PC-9 (cell line): ENCODE measurements at regions not wholly inside any gene's neighbourhood (a gene's known extent, or its start where the extent isn't known, plus 50 kb on each side); places are given as distances from the start of the nearest gene placed in this dataset.
"Not testable (repeated sequence)": the region's sequence is repeated elsewhere in the genome, so short reads cannot be mapped to it uniquely, and the experiment has no call there.

Experiments used
- BruUV-seq: library from RNA; stranded (reverse); fragments of 400-500 nt; replicated peaks from 2 replicates; lab custom pipeline; 2021; lab: Mats Ljungman, UMichigan
- CTCF ChIA-PET: fragments of 300-600 bp; sonication (Branson Sonifier 250); formaldehyde crosslinking; loops from one replicate; lab custom pipeline; 2022; ENCODE audit warnings: antibody characterized with exemption; lab: Charles Lee
- POLR2A ChIA-PET: fragments of 300-600 bp; sonication (Branson Sonifier 250); formaldehyde crosslinking; loops from one replicate; lab custom pipeline; 2022; ENCODE audit warnings: antibody characterized with exemption; ENCODE audit not compliant: unreplicated experiment; lab: Charles Lee
- DNase-seq, 2 experiments: peaks; one replicate each; pipeline versions ENCODE4 v3.0.0 to v3.0.0-alpha.2; 2015 to 2022; ENCODE audit warnings: mixed read lengths in 1 of 2
- H2AFZ ChIP-seq: fragments of 200-600 bp; sonication (generic); 2 replicates; pipeline ENCODE4 v1.8.1; 2017; ENCODE audit warnings: antibody characterized with exemption
- H3F3A ChIP-seq: fragments of 200-600 bp; sonication (generic); 2 replicates; pipeline ENCODE4 v1.8.1; 2017; ENCODE audit warnings: antibody characterized with exemption, mild to moderate bottlenecking, low read depth; ENCODE audit not compliant: insufficient read depth
- H3K27ac ChIP-seq: fragments of 200-600 bp; sonication (generic); 2 replicates; pipeline ENCODE4 v1.6.1; 2016; ENCODE audit warnings: mixed run types
- H3K27me3 ChIP-seq: fragments of 200-600 bp; sonication (generic); 2 replicates; pipeline ENCODE4 v1.6.1; 2016; ENCODE audit warnings: low read depth, mixed run types; ENCODE audit not compliant: insufficient read depth
- H3K36me3 ChIP-seq: fragments of 200-600 bp; sonication (generic); 2 replicates; pipeline ENCODE4 v1.6.1; 2016; ENCODE audit warnings: low read depth, mixed run types
- H3K4me1 ChIP-seq: fragments of 200-600 bp; sonication (generic); replicated peaks from 2 replicates; pipeline ENCODE4 v1.6.1; 2016; ENCODE audit warnings: mixed run types; ENCODE audit not compliant: insufficient read depth
- H3K4me2 ChIP-seq: fragments of 200-600 bp; sonication (generic); 2 replicates; pipeline ENCODE4 v1.6.1; 2017; ENCODE audit warnings: mixed run types
- H3K4me3 ChIP-seq: fragments of 200-600 bp; sonication (generic); 2 replicates; pipeline ENCODE4 v1.6.1; 2016; ENCODE audit warnings: mixed run types
- H3K79me2 ChIP-seq: fragments of 200-600 bp; sonication (generic); 2 replicates; pipeline ENCODE4 v1.6.1; 2017; ENCODE audit warnings: low read depth, mixed run types
- H3K9me2 ChIP-seq: fragments of 200-600 bp; sonication (generic); 2 replicates; pipeline ENCODE4 v1.8.1; 2017; ENCODE audit warnings: mild to moderate bottlenecking; ENCODE audit not compliant: insufficient read depth
- H3K9me3 ChIP-seq: fragments of 200-600 bp; sonication (generic); 2 replicates; pipeline ENCODE4 v1.8.1; 2016; ENCODE audit warnings: low read depth; ENCODE audit not compliant: insufficient read depth
- H4K20me1 ChIP-seq: fragments of 200-600 bp; sonication (generic); 2 replicates; pipeline ENCODE4 v1.8.1; 2017; ENCODE audit not compliant: insufficient read depth
- CTCF ChIP-seq: fragments of 200-600 bp; sonication (generic); conservative IDR thresholded peaks from 2 replicates; pipeline ENCODE4 v1.6.1; 2017; ENCODE audit warnings: mixed run types, antibody characterized with exemption, mild to moderate bottlenecking, moderate library complexity
- EZH2 ChIP-seq: fragments of 200-600 bp; sonication (generic); IDR thresholded peaks from 2 replicates; pipeline ENCODE4 v1.8.0; 2017; ENCODE audit warnings: antibody characterized with exemption, low read depth
- intact Hi-C: fragments of 100-400 bp; cut with micrococcal nuclease; formaldehyde crosslinking; loops from one replicate; pipeline ENCODE4 v1.10.0; 2022; ENCODE audit not compliant: unreplicated experiment

- Histone ChIP-seq H2AFZ (no peak overlapping the region), H3K4me1 (no peaks in the 10 kb centered on the region), H3K79me2 (no peaks in the 10 kb centered on the region), H3K4me3 (no peak overlapping the region), H3F3A (no peaks in the 10 kb centered on the region), H3K9me3 (no peaks in the 10 kb centered on the region; the same call in 1 of the 2 replicates), H3K4me2 (no peak overlapping the region), H4K20me1 (no peaks in the 10 kb centered on the region), H3K9me2 (no peaks in the 10 kb centered on the region), H3K27ac (no peak overlapping the region), H3K27me3 (no peaks in the 10 kb centered on the region), H3K36me3 (no peaks in the 10 kb centered on the region)
- TF ChIP-seq CTCF (no peak), EZH2 (no peak)
- no TSS peak for BruUV-seq
- DNase-seq, result no peak
- CTCF ChIA-PET, result no interaction called here
- POLR2A ChIA-PET, result no interaction called here
- intact Hi-C loops, result no loop called here
These were observed 592.3 kb downstream of the TRIB2 start for GRCh38 chr2:13308989-13309388.

- no TSS peak for BruUV-seq
- H3K9me2 ChIP-seq, result no peaks in the 10 kb centered on the region
- H3K27me3 ChIP-seq, result no peaks in the 10 kb centered on the region
- no peaks in the 10 kb centered on the region for H3F3A ChIP-seq
- H3K4me3 ChIP-seq, result no peak overlapping the region
- H3K79me2 ChIP-seq, result no peaks in the 10 kb centered on the region
- DNase-seq, result no peak
- H4K20me1 ChIP-seq, result 0 out of 2 replicates have a peak, but pooled peaks cover 3% of the 10 kb centered on the region
- no peaks in the 10 kb centered on the region for H3K4me1 ChIP-seq
- ChIA-PET CTCF (no interaction called here), POLR2A (no interaction called here)
- TF ChIP-seq CTCF, result no peak
- TF ChIP-seq EZH2, result no peak
- no peak overlapping the region for H3K27ac ChIP-seq
- no peaks in the 10 kb centered on the region for H3K9me3 ChIP-seq
- no peaks in the 10 kb centered on the region for H3K36me3 ChIP-seq
- no peak overlapping the region for H3K4me2 ChIP-seq
- H2AFZ ChIP-seq, result no peak overlapping the region
- intact Hi-C loops, result no loop called here
These were observed 615.3 kb downstream of the TRIB2 start for GRCh38 chr2:13332060-13332459.

- BruUV-seq, CTCF ChIA-PET, H2AFZ ChIP-seq, H3K4me1 ChIP-seq, H4K20me1 ChIP-seq, H3K27me3 ChIP-seq, H3K4me3 ChIP-seq, H3K36me3 ChIP-seq, H3F3A ChIP-seq, DNase-seq, intact Hi-C loops, H3K9me2 ChIP-seq, H3K9me3 ChIP-seq, H3K4me2 ChIP-seq, H3K79me2 ChIP-seq, H3K27ac ChIP-seq: not testable (repeated sequence)
- POLR2A ChIA-PET, result interaction anchor here (0.9 kb wide), 1 partner anchor 10 kb away, joined by 6 read pairs; no protein-coding TSS in a partner anchor
These were observed 617.3 kb downstream of the TRIB2 start for GRCh38 chr2:13334071-13334470.

- no peak for DNase-seq
- Histone ChIP-seq H3K27ac (no peak overlapping the region), H3K4me2 (no peak overlapping the region), H4K20me1 (0 out of 2 replicates have a peak, but pooled peaks cover 3% of the 10 kb centered on the region), H3K4me1 (no peaks in the 10 kb centered on the region), H3K79me2 (no peaks in the 10 kb centered on the region), H3K9me2 (no peaks in the 10 kb centered on the region), H3F3A (no peaks in the 10 kb centered on the region), H3K27me3 (no peaks in the 10 kb centered on the region), H3K36me3 (no peaks in the 10 kb centered on the region), H2AFZ (no peak overlapping the region), H3K9me3 (no peaks in the 10 kb centered on the region), H3K4me3 (no peak overlapping the region)
- ChIA-PET CTCF (no interaction called here), POLR2A (no interaction called here)
- intact Hi-C loops, result no loop called here
- TF ChIP-seq EZH2 (no peak), CTCF (no peak)
- BruUV-seq, result no TSS peak
These were observed 617.8 kb downstream of the TRIB2 start for GRCh38 chr2:13334545-13334944.
